Stimulated activated effector memory CD8-positive, alpha-beta T cell treated with anti-CD3 and anti-CD28 coated beads, Interleukin-12 subunit alpha, Interleukin-12 subunit beta, amount 100 ng/mL, for 72 hours (primary cell): ENCODE measurements at regions not wholly inside any gene's neighbourhood (a gene's known extent, or its start where the extent isn't known, plus 50 kb on each side); places are given as distances from the start of the nearest gene placed in this dataset.
"Not testable (repeated sequence)": the region's sequence is repeated elsewhere in the genome, so short reads cannot be mapped to it uniquely, and the experiment has no call there.

ENCODE experiments used
- ATAC-seq: fragments of 150-1000 bp; cut with Tn5 transposase; 2 replicates; pipeline ENCODE4 v1.10.0; 2021
- DNase-seq, 2 donors: peaks; one replicate each; pipeline ENCODE4 v3.0.0; 2021 to 2022; ENCODE audit warnings: low spot score in 2 of 2
- H3K27ac Mint-ChIP-seq: one replicate; pipeline ENCODE4 v1.8.0; 2022; ENCODE audit warnings: mild to moderate bottlenecking, mixed read lengths
- H3K36me3 Mint-ChIP-seq: one replicate; pipeline ENCODE4 v1.8.0; 2022; ENCODE audit warnings: mild to moderate bottlenecking, mixed read lengths
- H3K4me1 Mint-ChIP-seq: one replicate; pipeline ENCODE4 v1.8.0; 2022; ENCODE audit warnings: mixed read lengths
- H3K4me3 Mint-ChIP-seq: one replicate; pipeline ENCODE4 v1.8.0; 2022; ENCODE audit warnings: mild to moderate bottlenecking, mixed read lengths
- H3K9me3 Mint-ChIP-seq: one replicate; pipeline ENCODE4 v1.8.0; 2022; ENCODE audit warnings: mixed read lengths

GRCh38 chr6:67563671-67564070 lies 1071.4 kb upstream of the ADGRB3 start:
- no peaks in the 10 kb centered on the region for H3K4me1 Mint-ChIP-seq
- no peak for DNase-seq

GRCh38 chr6:67560068-67560467 lies 1075.0 kb upstream of the ADGRB3 start:
- no peaks in the 10 kb centered on the region for H3K36me3 Mint-ChIP-seq
- no peak for ATAC-seq
- H3K27ac Mint-ChIP-seq: no peak overlapping the region
- peaks cover 15% of the 10 kb centered on the region for H3K9me3 Mint-ChIP-seq
- no peak overlapping the region for H3K4me3 Mint-ChIP-seq
- H3K4me1 Mint-ChIP-seq: no peaks in the 10 kb centered on the region
- DNase-seq: no peak

More at GRCh38 chr6:67563671-67564070, 1071.4 kb upstream of the ADGRB3 start:
- ATAC-seq: no peak
- no peak overlapping the region for H3K27ac Mint-ChIP-seq
- H3K36me3 Mint-ChIP-seq: no peaks in the 10 kb centered on the region
- H3K9me3 Mint-ChIP-seq: peaks cover 4% of the 10 kb centered on the region
- no peak overlapping the region for H3K4me3 Mint-ChIP-seq

- ATAC-seq: no peak
- Mint-ChIP-seq H3K4me3 (no peak overlapping the region), H3K9me3 (peaks cover 18% of the 10 kb centered on the region), H3K4me1 (no peaks in the 10 kb centered on the region), H3K36me3 (no peaks in the 10 kb centered on the region), H3K27ac (no peak overlapping the region)
- no peak for DNase-seq
Observed at GRCh38 chr6:67558985-67559384, 1076.1 kb upstream of the ADGRB3 start.

- H3K4me3 Mint-ChIP-seq: no peak overlapping the region
- ATAC-seq (no peak), DNase-seq (no peak)
- peaks cover 26% of the 10 kb centered on the region for H3K9me3 Mint-ChIP-seq
- H3K36me3 Mint-ChIP-seq: no peaks in the 10 kb centered on the region
- no peak overlapping the region for H3K27ac Mint-ChIP-seq
- no peaks in the 10 kb centered on the region for H3K4me1 Mint-ChIP-seq
Observed at GRCh38 chr6:67544851-67545452, 1090.1 kb upstream of the ADGRB3 start.

GRCh38 chr6:67541586-67541985 lies 1093.5 kb upstream of the ADGRB3 start:
- no peak for ATAC-seq
- Mint-ChIP-seq H3K9me3 (peaks cover 15% of the 10 kb centered on the region), H3K36me3 (no peaks in the 10 kb centered on the region), H3K4me3 (no peak overlapping the region), H3K27ac (no peak overlapping the region), H3K4me1 (no peaks in the 10 kb centered on the region)
- DNase-seq: no peak

- Mint-ChIP-seq H3K4me1 (no peaks in the 10 kb centered on the region), H3K36me3 (no peaks in the 10 kb centered on the region), H3K4me3 (no peak overlapping the region), H3K27ac (no peak overlapping the region), H3K9me3 (peaks cover 30% of the 10 kb centered on the region)
- DNase-seq (no peak), ATAC-seq (no peak)
Observed at GRCh38 chr6:67538032-67538431, 1097.0 kb upstream of the ADGRB3 start.

GRCh38 chr6:67535946-67536345 lies 1099.1 kb upstream of the ADGRB3 start:
- Mint-ChIP-seq H3K36me3 (no peaks in the 10 kb centered on the region), H3K27ac (no peak overlapping the region), H3K9me3 (peaks cover 33% of the 10 kb centered on the region), H3K4me3 (no peak overlapping the region), H3K4me1 (no peaks in the 10 kb centered on the region)
- DNase-seq (no peak), ATAC-seq (no peak)

GRCh38 chr6:67506352-67506751 lies 1128.7 kb upstream of the ADGRB3 start:
- H3K4me3 Mint-ChIP-seq: no peak overlapping the region
- DNase-seq (no peak), ATAC-seq (no peak)
- H3K27ac Mint-ChIP-seq: no peak overlapping the region
- H3K36me3 Mint-ChIP-seq: no peaks in the 10 kb centered on the region
- H3K9me3 Mint-ChIP-seq: peaks cover 17% of the 10 kb centered on the region
- no peaks in the 10 kb centered on the region for H3K4me1 Mint-ChIP-seq

GRCh38 chr6:67501755-67502154 lies 1133.3 kb upstream of the ADGRB3 start:
- Mint-ChIP-seq H3K4me1 (no peaks in the 10 kb centered on the region), H3K9me3 (peaks cover 21% of the 10 kb centered on the region), H3K4me3 (no peak overlapping the region), H3K36me3 (no peaks in the 10 kb centered on the region), H3K27ac (no peak overlapping the region)
- DNase-seq: no peak
- no peak for ATAC-seq

- H3K27ac Mint-ChIP-seq: no peak overlapping the region
- no peaks in the 10 kb centered on the region for H3K4me1 Mint-ChIP-seq
Observed at GRCh38 chr6:67497749-67498148, 1137.3 kb upstream of the ADGRB3 start.

GRCh38 chr6:67496191-67496590 lies 1138.9 kb upstream of the ADGRB3 start:
- Mint-ChIP-seq H3K4me3 (no peak overlapping the region), H3K27ac (no peak overlapping the region), H3K9me3 (peaks cover 25% of the 10 kb centered on the region), H3K4me1 (no peaks in the 10 kb centered on the region), H3K36me3 (no peaks in the 10 kb centered on the region)
- no peak for DNase-seq
- no peak for ATAC-seq

More at GRCh38 chr6:67497749-67498148, 1137.3 kb upstream of the ADGRB3 start:
- Mint-ChIP-seq H3K9me3 (peaks cover 25% of the 10 kb centered on the region), H3K4me3 (no peak overlapping the region), H3K36me3 (no peaks in the 10 kb centered on the region)
- no peak for DNase-seq
- no peak for ATAC-seq

GRCh38 chr6:67493682-67494081 lies 1141.4 kb upstream of the ADGRB3 start:
- peaks cover 32% of the 10 kb centered on the region for H3K9me3 Mint-ChIP-seq
- no peak for DNase-seq
- H3K36me3 Mint-ChIP-seq: no peaks in the 10 kb centered on the region

GRCh38 chr6:67475700-67476099 lies 1159.4 kb upstream of the ADGRB3 start:
- Mint-ChIP-seq H3K4me3 (no peak overlapping the region), H3K36me3 (no peaks in the 10 kb centered on the region), H3K27ac (no peak overlapping the region), H3K9me3 (peaks cover 10% of the 10 kb centered on the region), H3K4me1 (no peaks in the 10 kb centered on the region)
- no peak for DNase-seq
- ATAC-seq: no peak

More at GRCh38 chr6:67493682-67494081, 1141.4 kb upstream of the ADGRB3 start:
- Mint-ChIP-seq H3K27ac (no peak overlapping the region), H3K4me3 (no peak overlapping the region), H3K4me1 (no peaks in the 10 kb centered on the region)
- ATAC-seq: no peak

GRCh38 chr6:67467341-67467740 lies 1167.7 kb upstream of the ADGRB3 start:
- DNase-seq (no peak), ATAC-seq (no peak)
- H3K36me3 Mint-ChIP-seq: no peaks in the 10 kb centered on the region
- H3K9me3 Mint-ChIP-seq: peaks cover 12% of the 10 kb centered on the region
- no peak overlapping the region for H3K27ac Mint-ChIP-seq
- H3K4me1 Mint-ChIP-seq: no peaks in the 10 kb centered on the region
- no peak overlapping the region for H3K4me3 Mint-ChIP-seq

GRCh38 chr6:67462725-67463124 lies 1172.4 kb upstream of the ADGRB3 start:
- H3K36me3 Mint-ChIP-seq, H3K4me1 Mint-ChIP-seq, DNase-seq, ATAC-seq, H3K27ac Mint-ChIP-seq, H3K4me3 Mint-ChIP-seq: not testable (repeated sequence)
- H3K9me3 Mint-ChIP-seq: peaks cover 19% of the 10 kb centered on the region

- Mint-ChIP-seq H3K4me1 (no peaks in the 10 kb centered on the region), H3K4me3 (no peak overlapping the region), H3K9me3 (peaks cover 14% of the 10 kb centered on the region), H3K27ac (no peak overlapping the region), H3K36me3 (no peaks in the 10 kb centered on the region)
- no peak for DNase-seq
- no peak for ATAC-seq
Observed at GRCh38 chr6:67459556-67459955, 1175.5 kb upstream of the ADGRB3 start.

GRCh38 chr6:67458265-67458664 lies 1176.8 kb upstream of the ADGRB3 start:
- DNase-seq: no peak
- Mint-ChIP-seq H3K9me3 (peaks cover 16% of the 10 kb centered on the region), H3K36me3 (no peaks in the 10 kb centered on the region), H3K27ac (no peak overlapping the region), H3K4me3 (no peak overlapping the region), H3K4me1 (no peaks in the 10 kb centered on the region)
- no peak for ATAC-seq
